AG04449 (cell line): ENCODE measurements at regions not wholly inside any gene's neighbourhood (a gene's known extent, or its start where the extent isn't known, plus 50 kb on each side); places are given as distances from the start of the nearest gene placed in this dataset.

Source experiments
- CTCF ChIA-PET: fragments of 350-600 bp; formaldehyde crosslinking; extraction: SDS; loops from one replicate; lab custom pipeline; 2021; ENCODE audit warnings: antibody characterized with exemption; lab: Yijun Ruan, JAX
- POLR2A ChIA-PET: fragments of 400-600, 350-600 bp; formaldehyde crosslinking; extraction: SDS; loops from one replicate; lab custom pipeline; 2020; ENCODE audit warnings: antibody characterized with exemption, inconsistent platforms; lab: Yijun Ruan, JAX
- DNase-seq: peaks from one replicate; pipeline ENCODE4 v3.0.0-alpha.2; 2010; ENCODE audit warnings: low read depth, low spot score
- H3K4me3 ChIP-seq: 2 replicates; pipeline ENCODE4 v1.5.1; 2011; ENCODE audit warnings: low read depth, mild to moderate bottlenecking, control low read depth, low read length
- CTCF ChIP-seq: IDR thresholded peaks from one replicate; pipeline ENCODE4 v1.5.1; 2011; ENCODE audit warnings: mild to moderate bottlenecking, moderate library complexity, low read length, control low read depth, inconsistent platforms; ENCODE audit not compliant: insufficient read depth; ENCODE audit errors: missing control alignments

GRCh38 chr21:15332572-15332971 lies 267.8 kb upstream of the NRIP1 start:
- POLR2A ChIA-PET = no interaction called here
- CTCF ChIA-PET = interaction anchor here (0.6 kb wide), 1 partner anchor 331 kb away, joined by 3 read pairs; no protein-coding TSS in a partner anchor
- TF ChIP-seq CTCF = no peak
- DNase-seq = no peak
- H3K4me3 ChIP-seq = no peak overlapping the region

- H3K4me3 ChIP-seq = no peak overlapping the region
- TF ChIP-seq CTCF = no peak
- no peak for DNase-seq
- POLR2A ChIA-PET = no interaction called here
- CTCF ChIA-PET = interaction anchor here (0.6 kb wide), 1 partner anchor 332 kb away, joined by 3 read pairs; no protein-coding TSS in a partner anchor
Measured at GRCh38 chr21:15333136-15333710, 268.4 kb upstream of the NRIP1 start.

GRCh38 chr21:15333951-15334350 lies 269.2 kb upstream of the NRIP1 start:
- no peak overlapping the region for H3K4me3 ChIP-seq
- TF ChIP-seq CTCF = no peak
- DNase-seq = no peak
- ChIA-PET POLR2A (no interaction called here), CTCF (no interaction called here)

- no peak for TF ChIP-seq CTCF
- H3K4me3 ChIP-seq = no peak overlapping the region
- DNase-seq = no peak
- CTCF ChIA-PET = no interaction called here
- POLR2A ChIA-PET = no interaction called here
Measured at GRCh38 chr21:15343066-15343465, 278.3 kb upstream of the NRIP1 start.

GRCh38 chr21:15352009-15352408 lies 287.2 kb upstream of the NRIP1 start:
- ChIA-PET CTCF (no interaction called here), POLR2A (no interaction called here)
- DNase-seq = no peak
- no peak for TF ChIP-seq CTCF
- no peak overlapping the region for H3K4me3 ChIP-seq

GRCh38 chr21:15353546-15353945 lies 288.7 kb upstream of the NRIP1 start:
- POLR2A ChIA-PET = no interaction called here
- no peak for TF ChIP-seq CTCF
- no peak overlapping the region for H3K4me3 ChIP-seq
- no peak for DNase-seq
- CTCF ChIA-PET = no interaction called here
